Smooth muscle cell (in vitro differentiated cells): ENCODE measurements at regions not wholly inside any gene's neighbourhood (a gene's known extent, or its start where the extent isn't known, plus 50 kb on each side); places are given as distances from the start of the nearest gene placed in this dataset.

Experiments used
- DNase-seq: peaks from one replicate; lab custom pipeline; 2025; ENCODE audit not compliant: unreplicated experiment; lab: John Stamatoyannopoulos, UW
- H2AFZ ChIP-seq: fragments of 200-600 bp; sonication (generic); 2 replicates; pipeline ENCODE4 v1.6.0; 2016; ENCODE audit warnings: antibody characterized with exemption, low read depth, mild to moderate bottlenecking
- H3F3A ChIP-seq: fragments of 200-600 bp; sonication (generic); 2 replicates; pipeline ENCODE4 v1.6.0; 2017; ENCODE audit warnings: antibody characterized with exemption, low read depth
- H3K27ac ChIP-seq: fragments of 200-600 bp; sonication (generic); 2 replicates; pipeline ENCODE4 v1.5.1; 2016; ENCODE audit warnings: low read depth, mild to moderate bottlenecking
- H3K27me3 ChIP-seq: fragments of 200-600 bp; sonication (generic); 2 replicates; pipeline ENCODE4 v1.6.1; 2016; ENCODE audit warnings: low read depth, mild to moderate bottlenecking
- H3K36me3 ChIP-seq: fragments of 200-600 bp; sonication (generic); 2 replicates; pipeline ENCODE4 v1.5.1; 2016; ENCODE audit warnings: low read depth
- H3K4me1 ChIP-seq: fragments of 200-600 bp; sonication (generic); 2 replicates; pipeline ENCODE4 v1.5.1; 2016; ENCODE audit warnings: low read depth
- H3K4me2 ChIP-seq: fragments of 200-600 bp; sonication (generic); 2 replicates; pipeline ENCODE4 v1.6.0; 2016; ENCODE audit warnings: mild to moderate bottlenecking
- H3K4me3 ChIP-seq: fragments of 200-600 bp; sonication (generic); 2 replicates; pipeline ENCODE4 v1.5.1; 2016; ENCODE audit warnings: mild to moderate bottlenecking
- H3K79me2 ChIP-seq: fragments of 200-600 bp; sonication (generic); 2 replicates; pipeline ENCODE4 v1.6.0; 2016; ENCODE audit warnings: low read depth, mild to moderate bottlenecking
- H3K9ac ChIP-seq: fragments of 200-600 bp; sonication (generic); 2 replicates; pipeline ENCODE4 v1.6.0; 2016; ENCODE audit warnings: low read depth
- H3K9me3 ChIP-seq: fragments of 200-600 bp; sonication (generic); replicated peaks from 2 replicates; pipeline ENCODE4 v1.5.1; 2016; ENCODE audit warnings: low read depth
- H4K20me1 ChIP-seq: fragments of 200-600 bp; sonication (generic); 2 replicates; pipeline ENCODE4 v1.6.0; 2016; ENCODE audit warnings: low read depth
- CTCF ChIP-seq: fragments of 200-600 bp; sonication (generic); IDR thresholded peaks from 2 replicates; pipeline ENCODE4 v1.5.1; 2017; ENCODE audit warnings: borderline replicate concordance, mild to moderate bottlenecking, antibody characterized with exemption; ENCODE audit not compliant: insufficient read depth, poor library complexity, severe bottlenecking
- WGBS: methylation state at CpG from one replicate; pipeline ENCODE4 v1.1.7; 2016; ENCODE audit warnings: low lambda C conversion rate; 5-methylcytosine and 5-hydroxymethylcytosine counted together

- no peaks in the 10 kb centered on the region for H3K4me1 ChIP-seq
- 74% methylated on average over 10 of the region's 10 CpGs for WGBS
Measured at GRCh38 chr9:38284588-38285051, 107.9 kb upstream of the ALDH1B1 start.

GRCh38 chr9:38284039-38284575, 108.4 kb upstream of the ALDH1B1 start:
- DNase-seq = no peak
- Histone ChIP-seq H3K9me3 (no peaks in the 10 kb centered on the region), H3K79me2 (no peaks in the 10 kb centered on the region), H3K9ac (no peak overlapping the region), H3K27me3 (peaks cover 5% of the 10 kb centered on the region), H3K36me3 (no peaks in the 10 kb centered on the region), H2AFZ (no peak overlapping the region), H3K4me1 (no peaks in the 10 kb centered on the region), H3F3A (no peaks in the 10 kb centered on the region), H3K4me2 (no peak overlapping the region), H3K27ac (no peak overlapping the region), H4K20me1 (no peaks in the 10 kb centered on the region), H3K4me3 (no peak overlapping the region)
- 86% methylated on average over 9 of the region's 9 CpGs for WGBS
- no peak for TF ChIP-seq CTCF

More at GRCh38 chr9:38284588-38285051, 107.9 kb upstream of the ALDH1B1 start:
- H3K36me3 ChIP-seq = no peaks in the 10 kb centered on the region
- no peak overlapping the region for H3K9ac ChIP-seq
- H3K9me3 ChIP-seq = no peaks in the 10 kb centered on the region
- H4K20me1 ChIP-seq = no peaks in the 10 kb centered on the region
- no peak for TF ChIP-seq CTCF
- peaks cover 5% of the 10 kb centered on the region for H3K27me3 ChIP-seq
- H3K4me2 ChIP-seq = no peak overlapping the region
- no peak overlapping the region for H3K4me3 ChIP-seq
- no peak overlapping the region for H3K27ac ChIP-seq
- no peaks in the 10 kb centered on the region for H3F3A ChIP-seq
- H3K79me2 ChIP-seq = no peaks in the 10 kb centered on the region
- H2AFZ ChIP-seq = no peak overlapping the region
- DNase-seq = no peak

- Histone ChIP-seq H3K4me3 (no peak overlapping the region), H2AFZ (no peak overlapping the region), H3K9me3 (no peaks in the 10 kb centered on the region), H3F3A (no peaks in the 10 kb centered on the region), H3K36me3 (no peaks in the 10 kb centered on the region), H3K4me2 (no peak overlapping the region), H3K27me3 (peaks cover 5% of the 10 kb centered on the region), H3K4me1 (no peaks in the 10 kb centered on the region), H3K27ac (no peak overlapping the region), H3K9ac (no peak overlapping the region), H3K79me2 (no peaks in the 10 kb centered on the region), H4K20me1 (no peaks in the 10 kb centered on the region)
- TF ChIP-seq CTCF = no peak
- WGBS = 63% methylated on average over 4 of the region's 4 CpGs
- DNase-seq = no peak
Measured at GRCh38 chr9:38282756-38283155, 109.7 kb upstream of the ALDH1B1 start.

GRCh38 chr9:38281917-38282316, 110.6 kb upstream of the ALDH1B1 start:
- no peaks in the 10 kb centered on the region for H3K4me1 ChIP-seq
- no peaks in the 10 kb centered on the region for H4K20me1 ChIP-seq
- no peaks in the 10 kb centered on the region for H3K79me2 ChIP-seq
- no peak for TF ChIP-seq CTCF
- peaks cover 5% of the 10 kb centered on the region for H3K27me3 ChIP-seq
- 92% methylated on average over 11 of the region's 11 CpGs for WGBS
- H3K27ac ChIP-seq = no peak overlapping the region
- H3K9ac ChIP-seq = no peak overlapping the region
- DNase-seq = no peak
- H3K9me3 ChIP-seq = no peaks in the 10 kb centered on the region
- H3K4me3 ChIP-seq = no peak overlapping the region
- no peak overlapping the region for H2AFZ ChIP-seq
- H3K36me3 ChIP-seq = no peaks in the 10 kb centered on the region
- no peak overlapping the region for H3K4me2 ChIP-seq
- no peaks in the 10 kb centered on the region for H3F3A ChIP-seq
